ENCODE measurements at regions not wholly inside any gene's neighbourhood (a gene's known extent, or its start where the extent isn't known, plus 50 kb on each side); places are given as distances from the start of the nearest gene placed in this dataset.

DNA sequence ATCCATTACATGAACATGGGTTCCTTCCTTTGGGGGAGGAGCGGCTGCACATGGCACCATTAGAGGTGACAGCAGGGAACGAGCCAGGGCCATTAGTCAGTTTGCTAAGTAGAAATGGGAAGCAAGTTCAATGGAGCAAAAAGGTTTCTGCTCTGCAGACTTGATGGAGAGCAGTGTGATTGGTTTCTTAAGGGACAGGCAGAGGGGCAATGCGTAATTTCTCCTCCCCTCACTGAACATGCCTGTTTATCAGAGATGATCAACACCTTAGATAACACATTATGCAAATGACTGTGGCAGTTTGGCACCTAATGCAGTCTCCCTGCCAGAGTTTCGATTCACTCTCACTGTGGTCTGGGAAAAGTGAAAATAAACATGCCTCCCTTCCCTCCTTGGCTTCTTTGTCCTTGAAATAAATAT is 414.5 kb downstream of the STK39 start (continued):
- TF ChIP-seq, protein P1, sequence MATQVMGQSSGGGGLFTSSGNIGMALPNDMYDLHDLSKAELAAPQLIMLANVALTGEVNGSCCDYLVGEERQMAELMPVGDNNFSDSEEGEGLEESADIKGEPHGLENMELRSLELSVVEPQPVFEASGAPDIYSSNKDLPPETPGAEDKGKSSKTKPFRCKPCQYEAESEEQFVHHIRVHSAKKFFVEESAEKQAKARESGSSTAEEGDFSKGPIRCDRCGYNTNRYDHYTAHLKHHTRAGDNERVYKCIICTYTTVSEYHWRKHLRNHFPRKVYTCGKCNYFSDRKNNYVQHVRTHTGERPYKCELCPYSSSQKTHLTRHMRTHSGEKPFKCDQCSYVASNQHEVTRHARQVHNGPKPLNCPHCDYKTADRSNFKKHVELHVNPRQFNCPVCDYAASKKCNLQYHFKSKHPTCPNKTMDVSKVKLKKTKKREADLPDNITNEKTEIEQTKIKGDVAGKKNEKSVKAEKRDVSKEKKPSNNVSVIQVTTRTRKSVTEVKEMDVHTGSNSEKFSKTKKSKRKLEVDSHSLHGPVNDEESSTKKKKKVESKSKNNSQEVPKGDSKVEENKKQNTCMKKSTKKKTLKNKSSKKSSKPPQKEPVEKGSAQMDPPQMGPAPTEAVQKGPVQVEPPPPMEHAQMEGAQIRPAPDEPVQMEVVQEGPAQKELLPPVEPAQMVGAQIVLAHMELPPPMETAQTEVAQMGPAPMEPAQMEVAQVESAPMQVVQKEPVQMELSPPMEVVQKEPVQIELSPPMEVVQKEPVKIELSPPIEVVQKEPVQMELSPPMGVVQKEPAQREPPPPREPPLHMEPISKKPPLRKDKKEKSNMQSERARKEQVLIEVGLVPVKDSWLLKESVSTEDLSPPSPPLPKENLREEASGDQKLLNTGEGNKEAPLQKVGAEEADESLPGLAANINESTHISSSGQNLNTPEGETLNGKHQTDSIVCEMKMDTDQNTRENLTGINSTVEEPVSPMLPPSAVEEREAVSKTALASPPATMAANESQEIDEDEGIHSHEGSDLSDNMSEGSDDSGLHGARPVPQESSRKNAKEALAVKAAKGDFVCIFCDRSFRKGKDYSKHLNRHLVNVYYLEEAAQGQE (IDR thresholded peaks at IDR 0.05; ENCODE audit: low read depth, low read length), result no peak
- no peak for TF ChIP-seq GABPA (IDR thresholded peaks at IDR 0.05; ENCODE audit: low read depth)
- TF ChIP-seq RXRA (IDR thresholded peaks at IDR 0.05; ENCODE audit: borderline replicate concordance, low read depth), result no peak

DNA sequence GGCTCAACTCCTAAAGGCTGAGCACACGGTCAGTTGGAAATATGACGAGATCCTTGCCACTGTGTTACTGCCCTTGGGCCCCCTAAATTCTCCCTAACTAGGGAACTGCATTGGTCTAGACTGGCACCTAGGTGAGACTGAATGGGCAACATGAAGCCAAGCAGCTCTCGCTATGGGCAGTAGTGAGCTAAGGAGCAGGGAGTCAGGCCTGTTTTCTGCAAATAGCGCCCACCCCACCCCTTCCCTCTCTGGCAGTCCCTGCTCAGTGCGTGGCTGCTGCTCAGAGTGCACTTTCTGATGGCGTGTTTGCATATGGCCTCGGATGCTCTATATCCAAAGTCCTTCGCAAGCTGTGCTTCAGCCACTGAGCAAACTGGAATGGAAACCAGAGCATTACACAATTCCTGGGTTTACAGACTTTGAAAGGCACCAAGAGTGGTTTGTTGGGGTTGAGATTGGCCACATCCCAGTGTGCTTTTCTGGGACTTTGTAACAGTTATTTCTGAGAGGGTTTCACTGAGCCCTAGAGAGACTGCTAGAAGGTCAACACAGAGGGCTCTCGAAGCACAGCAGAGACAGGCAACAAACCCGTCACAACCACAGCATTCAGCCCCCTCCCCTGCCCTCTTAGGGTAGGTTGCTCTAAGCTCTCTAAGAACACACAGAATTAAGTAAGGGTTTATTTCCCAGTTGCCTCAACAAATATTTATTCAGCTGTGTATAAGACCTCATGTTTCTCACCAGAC is 419.9 kb downstream of the STK39 start:
- ChIA-PET CTCF (no interaction called here), POLR2A (no interaction called here)
- WGBS (ENCODE audit: low lambda C conversion rate), result 71% methylated on average over 7 of the region's 10 CpGs
- H3K9ac ChIP-seq, result no peak overlapping the region
- no peak overlapping the region for H3K4me3 ChIP-seq (ENCODE audit: low read depth in 2 of 2, low read length in 1 of 2)
- peaks cover 0 to 2% of the 10 kb centered on the region in 2 experiments; a peak in 1 of 4 replicates for H3K4me1 ChIP-seq (ENCODE audit: control insufficient read depth in 1 of 2, insufficient read depth in 2 of 2, low read depth in 1 of 2, low read length in 1 of 2)
- H3K79me2 ChIP-seq (ENCODE audit: insufficient read depth), result no peaks in the 10 kb centered on the region
- H3K36me3 ChIP-seq (replicated peaks in 1 of 2; ENCODE audit: control insufficient read depth in 1 of 2, insufficient read depth in 2 of 2, low read length in 1 of 2), result no peaks in the 10 kb centered on the region
- H3K4me2 ChIP-seq, result no peak overlapping the region
- no peak for TF ChIP-seq EZH2phosphoT487 (IDR thresholded peaks at IDR 0.05; ENCODE audit: borderline replicate concordance, low read depth)
- no peak for TF ChIP-seq GABPA (IDR thresholded peaks at IDR 0.05; ENCODE audit: low read depth)
- TF ChIP-seq, protein P2, sequence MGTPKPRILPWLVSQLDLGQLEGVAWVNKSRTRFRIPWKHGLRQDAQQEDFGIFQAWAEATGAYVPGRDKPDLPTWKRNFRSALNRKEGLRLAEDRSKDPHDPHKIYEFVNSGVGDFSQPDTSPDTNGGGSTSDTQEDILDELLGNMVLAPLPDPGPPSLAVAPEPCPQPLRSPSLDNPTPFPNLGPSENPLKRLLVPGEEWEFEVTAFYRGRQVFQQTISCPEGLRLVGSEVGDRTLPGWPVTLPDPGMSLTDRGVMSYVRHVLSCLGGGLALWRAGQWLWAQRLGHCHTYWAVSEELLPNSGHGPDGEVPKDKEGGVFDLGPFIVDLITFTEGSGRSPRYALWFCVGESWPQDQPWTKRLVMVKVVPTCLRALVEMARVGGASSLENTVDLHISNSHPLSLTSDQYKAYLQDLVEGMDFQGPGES (IDR thresholded peaks at IDR 0.05; ENCODE audit: low read depth, low read length), result no peak
- TF ChIP-seq FOXM1 (IDR thresholded peaks at IDR 0.05; ENCODE audit: low read depth), result no peak
- TF ChIP-seq EP300 (IDR thresholded peaks at IDR 0.05; ENCODE audit: borderline replicate concordance in 1 of 2, low read depth in 1 of 2, low read length in 1 of 2), result no peak
- TF ChIP-seq, protein P3, sequence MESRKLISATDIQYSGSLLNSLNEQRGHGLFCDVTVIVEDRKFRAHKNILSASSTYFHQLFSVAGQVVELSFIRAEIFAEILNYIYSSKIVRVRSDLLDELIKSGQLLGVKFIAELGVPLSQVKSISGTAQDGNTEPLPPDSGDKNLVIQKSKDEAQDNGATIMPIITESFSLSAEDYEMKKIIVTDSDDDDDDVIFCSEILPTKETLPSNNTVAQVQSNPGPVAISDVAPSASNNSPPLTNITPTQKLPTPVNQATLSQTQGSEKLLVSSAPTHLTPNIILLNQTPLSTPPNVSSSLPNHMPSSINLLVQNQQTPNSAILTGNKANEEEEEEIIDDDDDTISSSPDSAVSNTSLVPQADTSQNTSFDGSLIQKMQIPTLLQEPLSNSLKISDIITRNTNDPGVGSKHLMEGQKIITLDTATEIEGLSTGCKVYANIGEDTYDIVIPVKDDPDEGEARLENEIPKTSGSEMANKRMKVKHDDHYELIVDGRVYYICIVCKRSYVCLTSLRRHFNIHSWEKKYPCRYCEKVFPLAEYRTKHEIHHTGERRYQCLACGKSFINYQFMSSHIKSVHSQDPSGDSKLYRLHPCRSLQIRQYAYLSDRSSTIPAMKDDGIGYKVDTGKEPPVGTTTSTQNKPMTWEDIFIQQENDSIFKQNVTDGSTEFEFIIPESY (IDR thresholded peaks at IDR 0.05; ENCODE audit: borderline replicate concordance, low read depth), result no peak
- TF ChIP-seq RAD21 (IDR thresholded peaks at IDR 0.05; ENCODE audit: low read length), result no peak
- no peak for TF ChIP-seq FOXJ3 (CRISPR knock-in tag; IDR thresholded peaks at IDR 0.05)
- no peaks in the 10 kb centered on the region for H3K27me3 ChIP-seq (ENCODE audit: insufficient read depth)
- no peak for DNase-seq
- H4K20me1 ChIP-seq (ENCODE audit: insufficient read depth), result no peaks in the 10 kb centered on the region
- H2AFZ ChIP-seq (ENCODE audit: low read depth), result no peak overlapping the region
- H3K9me3 ChIP-seq, result no peaks in the 10 kb centered on the region
- no peaks in the 10 kb centered on the region for H3K9me2 ChIP-seq
- no peak overlapping the region for H3K27ac ChIP-seq (ENCODE audit: low read depth in 2 of 2, low read length in 1 of 2)
- no peaks in the 10 kb centered on the region for H3F3A ChIP-seq (replicated peaks; ENCODE audit: insufficient read depth)

Data from SK-N-SH (cell line).